AG08395 (cell line): ENCODE measurements at regions not wholly inside any gene's neighbourhood (a gene's known extent, or its start where the extent isn't known, plus 50 kb on each side); places are given as distances from the start of the nearest gene placed in this dataset.
"Not testable (repeated sequence)": the region's sequence is repeated elsewhere in the genome, so short reads cannot be mapped to it uniquely, and the experiment has no call there.

Source experiments
- DNase-seq: peaks from one replicate; pipeline ENCODE4 v3.0.0; 2012; ENCODE audit warnings: mixed read lengths, low spot score

DNA sequence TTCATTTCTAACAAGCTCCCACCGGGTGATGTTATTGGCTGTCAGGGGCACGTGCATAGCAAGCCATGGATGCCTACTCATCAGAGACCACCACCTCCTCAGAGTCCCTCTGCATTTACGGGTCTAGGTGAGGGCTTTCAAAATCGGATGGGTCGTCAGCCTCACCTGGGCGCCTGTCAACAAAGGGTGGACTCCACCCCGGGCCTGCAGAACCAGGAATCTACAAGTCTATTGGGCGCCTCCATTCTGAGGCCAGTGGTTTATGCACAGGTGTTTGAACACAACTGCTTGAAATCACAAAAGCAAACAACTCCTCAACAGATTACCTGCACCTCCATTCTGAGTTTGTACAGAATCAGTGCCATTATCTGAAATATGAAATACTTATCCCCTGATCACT is 318.9 kb downstream of the PTTG2 start:
- DNase-seq, result no peak

DNA sequence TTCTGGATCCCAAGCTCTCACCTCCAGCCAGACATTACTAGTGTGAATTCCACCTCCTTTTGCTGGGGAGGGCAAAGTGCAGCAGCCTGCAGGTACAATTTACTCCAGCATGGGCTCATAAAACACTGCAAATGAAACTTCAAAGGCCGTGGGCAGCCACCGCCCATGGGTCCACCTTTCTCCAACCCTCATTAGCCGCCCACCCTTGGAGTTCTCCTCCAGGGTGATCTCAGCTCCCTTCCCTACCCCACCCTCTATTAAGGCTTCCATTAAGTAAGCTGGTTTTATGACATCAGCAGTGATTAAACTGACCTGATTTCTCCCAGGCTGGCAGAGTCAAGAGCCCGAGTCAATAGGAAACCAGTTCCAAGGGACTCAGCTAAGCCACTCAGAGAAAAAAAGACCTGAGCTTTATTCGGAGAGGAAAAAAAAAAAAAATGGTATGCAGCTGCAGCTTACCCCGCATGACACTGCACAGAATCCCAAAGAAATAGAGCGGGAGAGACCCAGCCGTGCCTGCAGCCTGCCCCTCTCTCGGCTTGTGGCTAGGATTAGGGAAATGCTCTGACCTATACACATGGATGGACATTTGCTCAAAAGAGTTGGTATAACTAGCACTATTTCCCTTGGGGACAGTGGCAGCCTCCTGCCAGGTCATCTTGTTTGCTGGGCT is 319.6 kb downstream of the PTTG2 start:
- DNase-seq, result no peak

DNA sequence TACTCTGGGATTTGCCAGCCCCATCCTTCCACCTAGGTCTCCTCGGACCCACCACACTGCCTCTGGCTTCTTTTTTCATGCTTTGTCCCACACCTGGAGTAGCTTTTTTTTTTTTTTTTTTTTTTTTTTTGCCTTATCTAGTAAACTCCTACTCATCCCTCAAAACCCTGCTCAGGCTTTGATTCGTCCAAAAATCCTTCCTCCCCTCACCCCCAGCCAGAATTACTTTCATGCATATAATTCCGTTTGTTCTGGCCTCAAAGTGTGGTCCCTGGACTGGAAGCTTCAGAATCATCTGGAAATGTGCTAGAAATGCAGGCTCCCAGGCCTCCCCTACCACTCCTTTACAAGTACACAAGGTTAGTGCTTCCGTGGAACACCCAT is 320.1 kb downstream of the PTTG2 start:
- DNase-seq, result no peak

DNA sequence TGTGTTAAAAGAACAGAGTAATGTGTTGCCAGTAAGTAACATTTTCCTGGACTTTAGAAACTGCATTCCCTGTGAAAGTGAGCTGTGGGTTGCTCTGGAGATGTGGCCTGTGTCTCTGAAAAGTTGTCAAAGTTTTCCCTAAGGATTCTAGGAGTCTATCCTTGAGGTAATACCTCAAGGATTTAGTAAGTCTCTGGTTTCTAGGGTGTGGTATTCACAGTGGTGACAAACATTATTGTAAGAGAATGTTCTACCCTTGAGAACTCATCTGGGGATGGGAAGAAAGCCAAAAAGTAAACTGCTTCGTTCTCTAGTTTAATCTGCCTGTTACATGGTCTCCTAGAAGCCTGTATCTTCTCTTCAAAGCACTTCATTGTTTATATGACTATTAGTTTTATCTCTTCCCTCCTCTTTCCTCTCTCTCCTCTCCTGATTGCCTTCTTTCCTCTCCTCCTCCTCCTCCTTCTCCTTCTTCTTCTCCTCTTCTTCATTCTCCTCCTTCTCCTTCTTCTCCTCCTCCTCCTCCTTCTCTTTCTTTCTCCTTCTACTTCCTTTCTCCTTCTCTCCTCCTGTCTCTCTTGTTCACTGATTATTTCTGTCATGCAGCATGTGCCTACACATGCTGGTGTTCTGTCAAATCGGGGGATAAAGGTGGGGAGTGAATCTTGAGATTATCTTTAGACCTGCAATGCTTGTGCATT is 321.3 kb downstream of the PTTG2 start:
- DNase-seq, result peak; percentile 35

DNA sequence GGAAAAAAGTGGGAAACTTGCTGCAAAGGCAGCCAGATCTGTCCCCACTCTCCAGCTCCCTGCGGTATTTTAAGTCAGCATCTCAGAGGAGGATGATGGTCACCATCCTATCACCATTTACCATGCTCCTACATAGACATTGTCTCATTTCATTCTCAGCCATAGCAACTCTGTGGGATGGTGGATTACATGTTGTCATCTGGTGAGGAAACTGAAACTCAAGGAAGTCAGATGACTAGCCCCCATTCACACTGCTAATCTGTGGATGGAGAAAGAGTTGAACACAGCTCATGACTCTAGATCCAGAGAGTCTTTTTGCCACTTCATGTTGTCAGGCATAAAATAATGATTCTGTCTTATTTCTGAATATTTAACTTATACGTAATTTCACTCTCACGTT is 323.5 kb downstream of the PTTG2 start:
- DNase-seq, result no peak

DNA sequence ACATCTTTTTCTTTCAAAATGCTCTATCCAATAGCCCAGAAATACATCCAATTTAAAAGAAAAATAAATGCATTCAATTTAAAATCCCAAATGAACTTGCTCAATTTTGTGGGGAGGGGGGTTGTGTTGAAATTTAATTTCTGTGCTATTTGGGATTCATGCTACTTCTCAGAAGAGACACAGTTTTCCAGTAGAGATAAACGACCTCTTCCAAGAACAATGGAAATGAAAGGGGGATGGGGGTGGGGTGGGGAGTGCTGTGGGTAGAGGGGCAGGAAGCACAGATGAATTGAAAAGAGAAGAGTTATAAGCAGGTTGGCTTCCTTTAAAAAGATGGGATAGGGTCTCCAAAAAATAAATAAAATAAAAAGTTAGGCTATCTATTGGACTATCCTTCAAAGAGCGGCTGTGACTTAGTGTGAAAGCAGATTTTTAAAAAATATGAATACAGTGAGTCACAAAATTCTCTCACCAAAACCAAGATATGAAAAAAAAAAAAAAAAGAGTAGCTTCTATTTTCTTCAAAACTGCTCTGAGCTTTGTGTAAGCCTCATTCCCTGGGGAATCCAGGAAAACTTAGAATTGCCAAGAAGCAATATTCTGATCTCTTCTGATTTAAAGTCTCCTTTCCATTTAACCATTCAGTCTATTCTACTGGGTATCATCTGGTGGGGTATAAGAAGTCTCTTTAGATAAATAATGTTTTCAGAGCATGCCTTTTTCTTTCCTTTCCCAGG is 324.3 kb downstream of the PTTG2 start:
- DNase-seq, result no peak

DNA sequence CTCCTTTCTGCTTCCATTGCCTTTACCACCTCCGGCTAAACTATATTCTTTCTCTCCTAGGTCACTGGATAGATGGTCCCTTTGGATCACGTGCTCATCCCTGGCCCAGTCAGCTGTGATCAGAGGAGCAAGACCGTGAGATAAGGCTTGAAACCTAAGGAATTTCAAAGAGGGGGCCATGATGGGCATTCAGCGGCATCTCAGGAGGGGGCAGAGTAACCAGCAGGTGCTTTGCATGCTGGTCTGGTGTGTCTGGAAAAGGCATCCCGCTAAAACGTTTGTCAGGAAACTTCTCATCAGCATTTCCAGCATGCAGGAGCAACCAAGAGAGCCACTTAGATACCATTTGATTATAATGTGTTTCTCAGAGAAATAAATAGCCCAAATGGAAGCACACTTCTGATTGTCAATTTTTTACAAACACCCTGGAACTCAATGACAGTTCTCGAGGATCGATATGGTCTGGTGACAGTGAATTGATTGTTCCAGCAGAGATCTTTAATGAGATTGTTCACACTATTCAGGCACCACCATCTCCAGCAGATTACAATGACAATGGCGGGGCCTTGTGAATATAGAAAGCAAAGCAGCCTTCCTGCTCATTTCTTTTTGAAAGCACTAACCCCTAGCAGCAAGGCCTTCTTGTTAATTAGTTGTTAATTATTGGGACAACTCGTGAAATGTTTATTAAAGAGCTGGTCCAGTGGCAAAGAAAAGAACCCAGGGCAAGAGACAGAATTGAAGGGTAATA is 327.1 kb downstream of the PTTG2 start:
- no peak for DNase-seq

DNA sequence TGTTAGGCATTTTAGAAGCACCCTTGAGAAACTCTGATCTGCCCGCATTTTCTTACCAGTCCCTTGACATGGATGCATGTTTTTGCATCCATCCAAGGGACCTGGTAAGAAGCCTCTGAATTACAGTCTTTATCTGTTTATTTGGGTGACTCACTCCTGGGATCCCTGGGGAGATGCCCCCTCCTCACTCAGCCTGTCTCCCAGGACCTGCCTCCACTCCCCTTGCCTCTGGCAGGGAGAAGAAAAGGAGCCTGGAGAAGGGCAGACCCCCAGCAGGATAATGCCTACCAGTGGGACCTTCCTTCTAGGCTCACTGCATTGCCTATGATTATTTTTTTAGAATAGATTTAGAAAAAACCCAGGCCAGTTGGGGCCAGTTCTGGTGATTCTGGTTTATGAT is 329.4 kb downstream of the PTTG2 start:
- no peak for DNase-seq

DNA sequence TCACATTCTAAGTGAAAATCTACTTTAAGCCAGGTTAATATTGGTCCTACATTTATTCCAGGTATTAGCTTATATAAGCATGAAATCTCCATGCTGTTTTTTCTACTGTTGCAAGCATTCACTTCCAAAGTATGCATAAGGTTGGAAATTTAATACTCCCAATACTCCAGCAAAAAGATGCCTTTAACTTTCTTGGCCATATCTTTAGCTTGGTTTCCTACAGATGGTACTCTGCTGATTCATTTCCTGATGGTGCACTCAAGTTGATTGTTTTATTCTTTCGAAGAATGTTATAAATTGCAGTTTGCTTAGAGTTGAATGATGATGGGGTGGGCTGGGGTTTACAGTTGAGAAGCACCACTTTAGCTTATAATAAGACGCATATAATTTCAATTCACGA is 330.2 kb downstream of the PTTG2 start:
- DNase-seq, result no peak

DNA sequence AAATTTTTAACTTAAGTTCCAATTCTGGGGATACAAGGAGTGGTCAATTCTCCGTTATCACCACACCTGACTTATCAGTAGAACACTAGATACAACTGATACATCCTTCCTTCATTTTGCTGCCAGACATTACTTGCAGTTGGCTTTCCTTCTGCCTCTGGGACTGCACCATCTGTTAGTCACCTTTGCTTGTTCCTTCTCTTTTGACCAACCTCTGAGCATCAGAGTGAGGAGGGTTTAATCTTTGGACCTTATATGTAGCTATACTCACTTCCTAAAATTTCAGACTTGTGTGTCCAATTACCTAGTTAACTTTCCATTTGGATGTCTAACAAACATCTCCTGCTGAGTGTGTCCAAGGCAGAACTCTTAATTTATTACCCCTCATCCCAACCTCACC is 330.7 kb downstream of the PTTG2 start:
- DNase-seq, result no peak

DNA sequence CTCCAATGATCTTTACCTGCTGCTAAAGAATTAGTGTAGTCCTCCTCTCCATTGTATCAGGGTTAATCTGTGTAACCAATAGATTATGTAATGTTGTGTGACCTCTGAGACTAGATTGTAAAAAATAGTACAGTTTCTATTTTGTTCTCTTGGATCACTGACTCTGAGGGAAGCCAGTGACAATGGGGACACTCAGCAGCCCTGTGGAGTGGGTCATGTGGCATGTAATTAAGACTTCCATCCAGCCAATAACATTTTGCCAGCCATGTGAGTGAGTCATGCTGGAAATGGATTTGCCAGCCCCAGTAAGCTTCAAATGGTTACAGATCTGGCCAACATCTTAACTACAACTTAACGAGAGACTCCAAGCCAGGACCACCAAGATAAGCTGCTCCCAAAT is 332.3 kb downstream of the PTTG2 start:
- no peak for DNase-seq

DNA sequence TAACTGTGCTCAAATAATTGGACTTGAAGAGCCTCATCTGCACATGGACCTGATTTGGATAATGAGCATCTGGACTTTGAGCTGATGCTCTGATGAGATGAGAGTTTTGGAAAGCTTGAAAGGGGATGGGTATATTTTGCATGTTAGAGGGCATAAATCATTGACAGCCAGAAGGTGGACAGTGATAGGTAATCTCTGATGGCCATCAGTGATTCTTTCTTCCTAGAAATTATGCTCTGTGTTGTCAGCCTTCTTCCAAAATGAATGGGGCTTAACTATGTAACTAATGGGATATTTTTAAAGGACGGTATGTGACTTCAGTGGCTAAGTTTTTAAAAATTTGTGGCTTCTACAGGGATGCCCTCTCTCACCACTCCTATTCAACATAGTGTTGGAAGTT is 334.0 kb downstream of the PTTG2 start:
- DNase-seq, result no peak

DNA sequence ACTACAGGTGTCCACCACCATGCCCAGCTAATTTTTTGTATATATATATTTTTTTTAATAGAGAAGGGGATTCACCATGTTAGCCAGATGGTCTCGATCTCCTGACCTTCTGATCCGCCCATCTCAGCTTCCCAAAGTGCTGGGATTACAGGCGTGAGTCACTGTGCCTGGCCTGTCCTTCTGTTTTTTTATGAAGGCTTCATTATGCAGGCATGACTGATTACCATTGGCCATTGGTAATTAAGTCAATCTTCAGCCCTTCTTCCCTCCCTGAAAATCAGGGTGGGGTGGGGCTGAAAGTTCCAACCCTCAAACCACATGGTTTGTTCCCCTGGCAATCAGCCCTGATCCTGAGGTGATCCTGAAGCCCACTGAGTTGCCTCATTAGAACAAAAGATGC is 336.9 kb downstream of the PTTG2 start:
- DNase-seq, result no peak

DNA sequence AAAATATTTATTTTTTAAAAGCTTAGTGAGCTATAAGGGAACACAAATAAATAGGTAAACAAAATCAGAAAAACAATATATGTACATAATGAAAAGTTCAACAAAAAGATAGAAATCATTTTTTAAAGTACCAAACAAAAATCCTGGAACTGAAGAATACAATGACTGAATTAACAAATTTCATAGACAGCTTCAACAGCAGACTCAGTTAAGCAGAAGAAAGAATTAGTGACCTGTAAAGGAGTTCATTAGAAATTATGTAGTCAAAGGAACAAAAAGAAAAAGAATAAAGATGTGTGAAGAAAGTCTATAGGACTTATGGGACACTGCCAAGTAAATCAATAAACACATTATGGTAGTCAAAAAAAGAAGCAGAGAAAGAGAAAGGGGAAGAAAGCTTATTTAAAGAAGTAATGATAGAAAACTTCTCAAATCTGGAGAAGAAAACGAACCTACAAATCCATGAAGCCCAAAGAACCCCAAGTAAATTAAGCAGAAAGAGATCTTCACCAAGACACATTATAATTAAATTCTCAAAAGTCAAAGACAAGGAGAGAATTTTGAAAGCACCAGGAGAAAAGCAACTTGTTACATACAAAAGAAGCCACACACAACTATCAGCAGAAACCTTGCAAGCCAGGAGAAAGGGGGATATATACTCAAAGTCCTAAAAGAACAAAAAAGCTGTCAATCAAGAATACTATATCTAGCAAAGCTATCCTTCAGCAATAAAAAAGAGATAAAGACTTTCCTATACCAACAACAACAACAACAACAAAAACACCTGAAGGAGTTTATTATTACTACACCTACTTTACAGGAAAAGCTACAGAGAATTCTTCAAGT is 338.9 kb downstream of the PTTG2 start:
- DNase-seq, result no peak

DNA sequence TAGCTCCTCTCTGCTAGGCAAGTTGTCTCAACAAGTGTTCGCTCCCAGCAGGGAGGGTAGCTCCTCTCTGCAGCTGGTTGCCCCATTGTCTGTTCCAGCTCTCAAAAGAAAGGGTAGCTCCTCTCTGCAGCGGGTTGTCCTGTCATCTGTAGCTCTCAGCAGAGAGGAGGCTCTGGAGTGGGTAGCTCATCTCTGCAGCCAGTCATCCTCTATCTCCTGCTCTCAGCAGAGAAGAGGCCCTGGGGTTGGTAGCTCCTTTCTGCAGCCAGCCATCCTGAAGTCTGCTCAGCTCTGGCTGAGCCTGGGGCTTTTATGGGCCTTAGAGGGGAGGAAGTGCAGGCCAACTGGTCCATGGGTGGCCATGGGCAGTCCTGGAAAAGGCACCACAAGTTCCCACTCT is 342.7 kb downstream of the PTTG2 start:
- DNase-seq, result no peak

DNA sequence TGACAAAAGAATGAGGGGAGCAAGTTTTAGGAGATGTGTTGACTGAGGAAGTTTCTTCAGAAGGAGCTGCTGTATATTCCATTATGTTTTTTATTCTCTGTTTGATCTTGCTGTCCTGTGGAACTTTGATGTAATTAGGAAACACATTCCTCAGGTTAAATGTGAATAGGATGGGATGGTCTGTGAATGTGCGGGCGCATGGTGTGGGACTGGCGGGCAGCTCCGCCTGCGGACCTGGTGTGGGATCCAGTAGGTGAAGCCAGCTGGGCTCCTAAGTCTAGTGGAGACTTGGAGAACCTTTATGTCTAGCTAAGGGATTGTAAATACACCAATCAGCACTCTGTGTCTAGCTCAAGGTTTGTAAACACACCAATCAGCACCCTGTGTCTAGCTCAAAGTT is 344.3 kb downstream of the PTTG2 start:
- DNase-seq, result not testable (repeated sequence)

DNA sequence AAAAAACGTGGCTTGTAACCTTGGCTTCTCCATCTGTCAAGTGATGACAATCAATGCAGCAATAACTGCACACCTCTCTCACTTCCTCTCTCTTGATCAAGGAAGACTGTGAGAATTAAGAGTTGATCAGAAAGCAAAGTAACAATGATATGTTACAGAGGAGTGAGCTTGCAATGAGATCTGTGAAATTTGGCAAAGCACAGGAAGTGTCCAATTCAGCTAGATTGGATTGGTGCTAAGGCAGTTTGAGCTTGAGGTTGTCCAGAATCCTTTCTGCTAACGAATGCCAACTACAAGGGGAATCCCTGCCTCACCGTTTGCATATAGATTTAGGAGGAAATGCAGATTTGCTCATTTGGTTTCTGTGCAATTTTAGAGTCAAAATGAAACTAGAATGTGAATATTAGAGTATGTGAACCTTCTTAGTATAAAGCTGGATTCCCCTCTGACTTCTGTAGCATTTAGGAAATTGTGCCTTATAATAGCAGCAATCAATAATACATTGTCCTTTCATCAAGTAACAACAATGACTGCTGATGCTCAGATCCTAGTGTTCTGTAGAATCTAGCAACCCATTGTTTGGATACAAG is 346.4 kb downstream of the PTTG2 start:
- DNase-seq, result no peak

DNA sequence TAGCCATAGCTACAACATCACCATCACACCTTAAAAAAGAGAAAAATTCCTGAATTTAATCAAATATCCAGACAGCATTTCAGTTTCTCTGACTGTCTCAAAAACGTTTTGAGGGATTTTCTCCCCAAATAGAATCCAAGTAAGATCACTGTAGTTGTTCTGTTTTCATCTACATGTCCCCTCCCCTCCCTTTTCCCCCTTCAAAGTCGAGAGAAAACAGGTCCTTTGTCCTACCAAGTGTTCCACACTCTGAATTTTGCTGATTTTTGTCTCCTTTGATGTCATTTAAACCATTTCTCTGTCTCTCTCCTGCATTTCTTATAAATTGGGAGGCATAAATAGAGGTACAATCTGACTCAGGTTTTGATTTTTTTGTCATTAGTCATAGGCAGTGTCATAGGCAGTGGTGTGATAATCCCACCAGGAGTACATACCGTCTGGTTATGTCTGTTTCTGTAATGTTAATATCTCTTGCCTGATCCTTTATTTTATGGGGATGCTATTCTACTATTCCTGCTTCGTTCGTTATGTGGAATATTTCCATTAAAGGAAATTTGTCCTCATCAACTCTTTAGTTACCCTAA is 348.6 kb downstream of the PTTG2 start:
- DNase-seq, result peak; percentile 34

DNA sequence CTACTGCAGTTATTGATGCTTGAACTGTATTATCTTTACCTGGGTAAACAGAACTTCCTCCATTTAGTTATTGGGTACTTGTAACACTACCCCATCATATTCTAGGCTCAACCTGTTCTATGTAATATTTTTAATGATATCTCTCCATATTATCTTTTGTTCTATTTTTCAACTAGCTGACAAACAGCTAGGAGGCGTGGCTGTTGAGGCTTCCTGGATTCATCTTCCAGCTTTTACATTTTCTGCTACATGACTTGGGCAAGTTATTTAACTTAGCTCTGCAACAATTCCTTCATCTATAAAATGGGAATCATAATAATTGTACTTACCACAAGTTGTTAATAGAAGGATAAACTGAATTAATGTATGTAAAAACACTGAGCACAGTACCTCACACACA is 349.3 kb downstream of the PTTG2 start:
- DNase-seq, result no peak

DNA sequence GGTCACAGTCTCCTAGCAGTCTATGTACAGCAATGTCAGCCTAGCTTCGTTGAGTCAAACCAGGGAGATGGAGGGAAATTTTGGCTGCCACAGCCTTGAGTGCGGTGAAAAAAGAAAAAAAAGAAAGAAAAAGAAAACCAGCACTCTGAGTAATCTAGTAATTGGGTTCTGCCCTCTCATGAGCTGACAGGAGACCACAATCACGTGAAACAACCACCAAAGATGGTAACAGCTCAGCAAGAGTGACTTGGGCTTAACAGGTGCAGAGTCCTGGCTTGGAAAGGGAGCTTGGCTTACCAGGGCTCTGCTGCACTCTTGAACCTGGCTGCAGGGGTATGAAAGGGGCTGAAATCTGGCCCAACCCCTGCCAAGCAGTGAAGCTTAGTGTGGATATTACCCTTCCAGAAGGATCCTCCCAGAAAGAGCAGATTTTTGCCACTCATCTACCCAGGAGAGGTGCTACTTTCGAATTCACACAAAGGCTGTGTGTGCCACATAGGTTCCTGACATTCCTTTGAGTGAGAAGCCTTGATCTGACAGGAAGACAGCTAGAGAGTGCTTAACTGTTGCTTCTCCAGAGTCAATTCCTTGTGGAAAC is 350.3 kb downstream of the PTTG2 start:
- no peak for DNase-seq
